GM19351 (cell line): ENCODE measurements at regions not wholly inside any gene's neighbourhood (a gene's known extent, or its start where the extent isn't known, plus 50 kb on each side); places are given as distances from the start of the nearest gene placed in this dataset.
"Not testable (repeated sequence)": the region's sequence is repeated elsewhere in the genome, so short reads cannot be mapped to it uniquely, and the experiment has no call there.

Experiments used
- ATAC-seq: cut with Tn5 transposase; IDR thresholded peaks from one replicate; pipeline ENCODE4 v1.9.1; 2021; ENCODE audit warnings: mild to moderate bottlenecking, moderate library complexity; ENCODE audit not compliant: unreplicated experiment

DNA sequence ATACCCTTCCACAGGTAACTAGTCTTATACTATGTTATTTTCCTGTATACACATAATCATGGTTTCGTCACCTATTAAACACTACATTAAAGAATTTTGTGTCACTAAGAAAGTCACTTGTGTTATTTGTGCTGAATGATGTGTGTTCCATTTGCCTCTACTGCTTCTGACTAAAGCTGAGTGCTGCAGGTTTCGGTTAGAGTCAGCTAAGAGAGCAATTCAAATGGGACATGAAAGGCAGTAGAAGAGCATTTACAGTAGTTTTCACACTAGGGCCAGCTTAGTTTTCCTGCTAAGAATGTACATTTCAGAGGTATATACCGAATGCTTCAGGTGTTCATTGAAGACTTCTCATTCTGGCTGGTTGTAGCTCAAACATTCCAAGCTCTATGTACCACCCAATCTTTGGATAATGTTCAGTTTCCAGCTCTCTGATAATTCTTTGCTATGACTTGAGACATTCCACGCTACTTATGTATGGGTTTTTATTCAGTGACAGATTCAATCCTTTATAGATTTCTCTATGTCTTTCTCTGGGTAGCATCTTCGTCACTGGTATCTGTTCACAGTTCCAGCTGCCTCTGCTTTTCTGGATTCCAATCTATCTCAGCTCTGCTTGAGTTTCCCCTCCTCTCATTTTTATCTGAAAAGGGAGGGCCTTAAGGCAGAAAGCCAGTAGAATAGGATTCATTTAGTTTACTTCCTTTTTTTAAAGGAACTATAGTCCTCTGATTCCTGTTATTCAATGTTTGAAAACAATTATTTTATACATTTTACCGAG, 164.4 kb downstream of the CXXC4 start:
- peak; percentile 63 for ATAC-seq

DNA sequence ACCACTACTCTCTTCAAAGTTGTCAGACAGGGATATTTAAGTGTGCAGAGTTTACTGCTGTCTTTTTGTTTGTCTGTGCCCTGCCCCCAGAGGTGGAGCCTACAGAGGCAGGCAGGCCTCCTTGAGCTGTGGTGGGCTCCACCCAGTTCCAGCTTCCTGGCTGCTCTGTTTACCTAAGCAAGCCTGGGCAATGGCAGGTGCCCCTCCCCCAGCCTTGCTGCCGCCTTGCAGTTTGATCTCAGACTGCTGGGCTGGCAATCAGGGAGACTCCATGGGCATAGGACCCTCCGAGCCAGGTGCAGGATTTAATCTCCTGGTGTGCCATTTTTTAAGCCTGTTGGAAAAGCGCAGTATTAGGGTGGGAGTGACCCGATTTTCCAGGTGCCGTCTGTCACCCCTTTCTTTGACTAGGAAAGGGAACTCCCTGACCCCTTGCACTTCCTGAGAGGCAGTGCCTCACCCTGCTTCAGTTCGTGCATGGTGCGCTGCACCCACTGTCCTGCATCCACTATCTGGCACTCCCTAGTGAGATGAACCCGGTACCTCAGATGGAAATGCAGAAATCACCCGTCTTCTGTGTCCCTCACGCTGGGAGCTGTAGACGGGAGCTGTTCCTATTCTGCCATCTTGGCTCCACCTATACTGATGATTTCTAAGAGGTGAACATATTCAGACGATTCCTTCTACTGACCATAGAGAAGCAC, 167.6 kb downstream of the CXXC4 start:
- ATAC-seq, result not testable (repeated sequence)

GRCh38 chr4:104302731-104303130, 192.0 kb downstream of the CXXC4 start:
- no peak for ATAC-seq

- no peak for ATAC-seq
Observed at GRCh38 chr4:104294811-104295210, 199.9 kb downstream of the CXXC4 start.

DNA sequence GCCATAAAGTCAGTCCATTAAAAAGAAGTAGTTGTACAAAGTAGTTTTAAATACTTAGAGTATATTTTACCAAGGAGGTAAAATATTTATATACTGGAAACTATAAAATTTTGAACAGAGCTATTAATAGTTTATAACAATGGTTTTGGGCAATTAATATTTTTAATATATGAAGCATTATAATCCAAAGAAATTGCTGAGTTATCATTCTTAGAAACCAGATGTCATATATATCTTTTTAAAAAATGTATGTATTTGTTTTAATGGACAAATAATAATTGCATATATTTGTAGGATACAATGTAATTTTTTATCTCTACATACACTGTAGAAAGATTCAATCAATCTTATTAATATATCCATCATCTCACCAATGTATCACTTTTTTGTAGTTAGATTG, 207.8 kb downstream of the CXXC4 start:
- ATAC-seq, result no peak

GRCh38 chr4:104283303-104283702, 211.4 kb downstream of the CXXC4 start:
- ATAC-seq, result no peak

GRCh38 chr4:104279744-104280143, 214.9 kb downstream of the CXXC4 start:
- no peak for ATAC-seq

DNA sequence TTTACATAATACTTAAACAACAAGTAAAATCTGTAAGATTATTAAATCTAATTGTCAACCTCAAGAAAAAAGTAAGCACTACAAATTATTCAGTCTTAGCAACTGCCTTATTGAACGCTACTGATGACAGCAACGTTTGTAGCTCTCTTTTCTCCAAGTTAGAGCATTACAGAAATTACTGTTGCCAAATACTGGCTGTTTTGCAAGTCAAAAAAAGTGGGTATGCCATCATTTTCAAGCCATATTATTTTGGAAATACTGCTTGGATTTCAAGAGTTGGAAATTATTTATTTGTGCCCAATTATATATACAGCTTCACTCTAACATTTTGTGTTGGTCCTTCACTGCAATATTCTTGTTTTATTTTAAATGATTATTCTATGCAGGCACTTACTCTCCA, 221.7 kb downstream of the CXXC4 start:
- ATAC-seq, result no peak

DNA sequence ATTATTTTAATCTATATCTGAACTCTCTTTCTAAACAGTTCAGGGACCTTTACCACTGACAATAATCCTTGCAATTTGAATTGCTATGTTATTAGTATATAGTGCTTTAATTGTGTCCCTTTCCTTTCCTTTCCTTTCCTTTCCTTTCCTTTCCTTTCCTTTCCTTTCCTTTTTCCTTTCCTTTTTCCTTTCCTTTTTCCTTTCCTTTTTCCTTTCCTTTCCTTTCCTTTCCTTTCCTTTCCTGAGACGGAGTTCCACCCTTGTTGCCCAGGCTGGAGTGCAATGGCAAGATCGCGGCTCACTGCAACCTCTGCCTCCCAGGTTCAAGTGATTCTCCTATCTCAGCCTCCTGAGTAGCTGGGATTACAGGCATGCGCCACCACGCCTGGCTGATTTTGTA, 225.1 kb downstream of the CXXC4 start:
- ATAC-seq, result not testable (repeated sequence)

GRCh38 chr4:104263100-104263499, 231.6 kb downstream of the CXXC4 start:
- ATAC-seq, result no peak

DNA sequence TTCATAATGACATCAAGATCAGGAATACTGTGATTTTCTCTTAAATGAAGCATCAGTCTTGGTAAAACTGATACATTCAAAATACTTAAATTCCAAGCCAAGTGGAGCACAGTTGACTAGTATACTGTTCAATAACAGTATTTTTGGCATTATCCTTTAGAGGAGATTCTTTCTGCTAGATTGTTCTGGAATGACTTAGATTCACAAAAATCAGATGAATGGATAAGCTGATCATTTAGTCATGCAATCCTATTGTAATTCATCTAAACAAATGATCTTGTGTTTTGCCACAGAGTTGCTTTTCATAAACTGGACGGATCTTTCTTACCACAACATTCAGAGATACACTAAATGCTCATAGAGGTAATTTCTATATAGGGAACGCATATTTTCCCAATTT, 232.0 kb downstream of the CXXC4 start:
- ATAC-seq, result no peak

DNA sequence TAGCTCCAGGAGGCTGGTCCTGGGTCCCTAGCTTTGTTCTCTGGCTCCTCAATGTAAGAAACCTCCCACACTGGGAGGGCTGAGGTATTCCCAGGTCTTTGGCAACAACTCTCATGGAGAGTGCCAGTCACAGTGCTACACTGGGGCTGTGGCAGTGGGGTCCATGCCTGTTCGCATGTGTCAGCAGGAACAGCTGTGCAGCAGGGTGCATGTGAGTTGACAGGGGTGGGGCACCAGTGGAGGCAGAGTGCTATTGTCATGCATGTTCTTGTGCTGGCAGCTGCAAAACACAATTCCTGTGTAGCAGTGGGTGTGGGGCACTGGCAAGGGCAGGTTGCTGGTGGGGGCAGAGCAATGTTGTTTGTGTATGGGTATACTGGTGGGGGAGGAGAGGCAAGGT, 246.0 kb downstream of the CXXC4 start:
- no peak for ATAC-seq

DNA sequence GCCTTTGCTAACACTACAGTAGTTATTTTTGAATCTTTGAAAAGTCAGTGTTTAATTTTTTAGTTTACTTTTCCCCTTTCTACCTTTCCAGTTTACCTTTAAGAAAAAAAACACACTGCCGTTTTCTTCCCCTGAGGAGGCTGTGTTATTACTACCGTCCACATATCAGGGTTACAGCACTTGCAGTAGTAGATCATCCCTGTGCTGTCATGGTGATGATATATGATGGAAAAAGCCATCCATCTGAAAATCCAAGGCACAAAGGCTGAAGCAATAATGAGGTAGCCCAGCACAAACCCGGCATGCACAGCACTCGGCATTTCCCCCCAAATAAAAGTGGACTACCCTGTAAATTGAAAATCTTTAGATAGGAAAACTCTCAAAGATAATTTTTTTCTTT, 258.7 kb downstream of the CXXC4 start:
- no peak for ATAC-seq

GRCh38 chr4:104217526-104217925, 277.2 kb downstream of the CXXC4 start:
- no peak for ATAC-seq

- no peak for ATAC-seq
Observed at GRCh38 chr4:104211657-104212056, 283.0 kb downstream of the CXXC4 start.

DNA sequence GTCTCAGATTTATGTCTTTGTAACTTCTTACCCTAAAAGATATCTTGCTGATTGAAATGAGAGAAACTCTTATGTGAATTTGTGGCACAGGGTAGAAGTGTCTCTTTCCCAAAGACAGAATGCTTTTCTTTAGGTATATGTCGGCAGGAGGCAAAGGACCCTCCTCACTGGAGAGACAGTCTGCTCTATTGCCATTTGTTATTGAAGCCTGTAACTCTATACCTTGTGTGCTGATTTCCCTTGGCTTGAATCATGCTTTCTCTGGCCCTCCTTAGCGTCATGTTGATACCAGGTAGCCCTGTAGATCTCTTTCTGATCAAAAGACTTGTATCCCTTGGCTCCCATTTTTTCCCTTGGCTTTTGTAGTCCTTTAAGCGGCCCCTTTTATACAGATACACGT, 284.3 kb downstream of the CXXC4 start:
- no peak for ATAC-seq

DNA sequence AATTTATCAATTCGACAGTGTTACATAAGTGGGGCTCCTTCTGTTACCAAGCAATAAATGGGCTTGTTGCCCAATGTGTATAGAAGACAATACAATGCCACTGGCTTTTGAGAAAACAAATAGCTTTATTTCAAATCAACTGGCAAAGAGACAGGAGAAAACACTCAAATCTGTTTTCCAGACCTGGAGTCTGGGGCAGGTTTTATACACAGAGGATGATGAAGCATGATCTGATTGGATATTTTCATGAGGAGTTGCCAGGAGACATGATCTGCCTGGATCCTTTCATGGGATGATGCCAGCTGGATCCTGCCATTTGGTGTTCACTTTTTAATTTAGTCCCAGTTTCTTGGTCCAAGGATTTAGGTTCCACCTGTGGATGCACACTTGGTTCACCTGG, 287.9 kb downstream of the CXXC4 start:
- no peak for ATAC-seq

DNA sequence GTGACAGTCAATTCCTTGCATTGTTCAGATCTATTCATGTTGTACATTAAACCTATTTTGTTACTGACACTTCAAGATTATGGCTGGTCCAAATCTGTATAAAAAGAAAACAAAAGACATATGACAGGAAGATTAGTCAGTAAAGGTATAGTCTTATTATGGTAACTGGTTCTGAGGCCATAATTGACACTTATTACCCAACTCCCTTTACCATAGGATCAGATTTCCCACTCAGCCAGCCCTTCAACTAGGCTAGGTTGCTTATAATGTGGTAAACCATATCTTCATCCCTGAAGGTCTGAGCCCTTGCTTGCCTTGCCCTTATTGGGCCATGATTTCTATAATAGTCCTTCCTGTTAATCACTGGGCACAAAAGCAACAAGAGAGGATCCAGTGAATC, 289.6 kb downstream of the CXXC4 start:
- ATAC-seq, result no peak

GRCh38 chr4:104188301-104188700, 306.4 kb downstream of the CXXC4 start:
- no peak for ATAC-seq

DNA sequence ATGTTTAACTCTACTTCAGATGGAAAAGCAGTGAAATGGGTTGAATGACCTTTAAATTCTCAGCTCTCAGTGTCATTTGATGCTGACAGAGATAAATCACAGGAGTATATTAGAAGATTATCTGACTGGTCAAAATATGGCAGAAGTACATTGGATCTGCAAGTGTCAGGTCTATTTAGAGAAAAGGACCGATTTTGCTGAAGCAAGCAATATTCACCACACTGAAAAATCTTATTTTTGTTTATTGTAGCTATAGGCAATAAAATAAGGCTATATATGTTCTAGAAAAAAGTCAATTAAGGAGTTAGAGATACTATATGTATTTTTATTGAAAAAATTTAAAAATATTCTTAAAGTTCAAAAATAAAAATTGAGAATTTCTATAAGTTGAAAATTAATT, 325.3 kb downstream of the CXXC4 start:
- no peak for ATAC-seq

DNA sequence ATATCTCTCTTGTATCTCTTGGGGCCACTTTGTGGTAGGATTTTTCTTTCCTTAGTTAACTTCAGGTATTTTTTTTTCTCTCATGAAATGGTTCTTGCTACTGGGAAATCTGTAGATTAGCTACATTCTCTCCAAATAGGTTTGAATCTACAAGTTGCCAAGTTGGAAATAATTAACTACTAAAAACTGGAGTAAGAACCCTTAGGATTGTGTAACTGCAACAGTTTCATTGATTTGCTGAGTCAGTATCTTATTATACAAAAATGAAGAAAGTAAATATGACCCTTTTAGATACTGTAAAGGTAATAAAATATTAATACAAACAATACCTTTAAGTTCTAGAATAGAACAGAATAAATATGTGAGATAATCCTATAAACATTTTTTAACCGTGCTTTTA, 327.9 kb downstream of the CXXC4 start:
- no peak for ATAC-seq

DNA sequence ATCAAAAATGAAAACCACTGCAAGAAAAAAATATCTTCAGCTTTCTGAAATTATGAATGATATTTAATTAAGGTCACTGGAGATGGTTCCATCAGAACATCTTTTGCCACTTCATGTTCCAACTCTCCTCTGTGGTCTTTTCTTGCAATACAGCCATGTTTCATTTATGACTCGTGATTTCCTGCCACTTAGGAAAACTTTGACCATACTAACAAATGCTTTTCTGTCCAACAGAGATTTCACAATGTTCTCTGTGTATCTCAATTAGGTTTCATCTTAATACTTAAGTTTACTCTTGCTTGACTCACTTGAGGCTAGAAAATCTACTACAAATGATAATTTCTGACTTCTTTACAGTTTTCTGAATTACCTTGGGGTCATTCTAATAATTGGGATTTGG, 330.9 kb downstream of the CXXC4 start:
- ATAC-seq, result no peak

GRCh38 chr4:104146048-104146447, 348.6 kb downstream of the CXXC4 start:
- ATAC-seq, result no peak
